Body of pancreas (tissue), 4 donors: ENCODE measurements at regions not wholly inside any gene's neighbourhood (a gene's known extent, or its start where the extent isn't known, plus 50 kb on each side); places are given as distances from the start of the nearest gene placed in this dataset.

Experiments
- ATAC-seq: fragments of 150-250 bp; one replicate; pipeline ENCODE4 v1.9.1; 2016
- DNase-seq, 4 donors: peaks; one replicate each; pipeline ENCODE4 v3.0.0-alpha.2; 2019
- H3K27ac ChIP-seq, 4 donors: fragments of 200-600 bp; sonication (generic); 1 replicate in 3 of 4; 2 replicates in 1 of 4; pipeline versions ENCODE4 v1.5.1 to v1.6.1; 2016 to 2019; ENCODE audit warnings: mild to moderate bottlenecking in 1 of 4, mixed read lengths in 1 of 4, moderate library complexity in 1 of 4
- H3K27me3 ChIP-seq, 2 donors: fragments of 200-600 bp; sonication (generic); one replicate each; pipeline ENCODE4 v1.6.0; 2016; ENCODE audit warnings: mild to moderate bottlenecking in 1 of 2
- H3K36me3 ChIP-seq, 2 donors: fragments of 200-600 bp; sonication (generic); replicated peaks in 1 of 2; 2 replicates each; pipeline ENCODE4 v1.5.1; 2016; ENCODE audit warnings: low read depth in 2 of 2; ENCODE audit not compliant: insufficient read depth in 1 of 2
- H3K4me1 ChIP-seq: fragments of 200-600 bp; sonication (generic); one replicate; pipeline ENCODE4 v1.6.0; 2016
- H3K4me3 ChIP-seq, 2 donors: fragments of 200-600 bp; sonication (generic); 1 replicate in 1 of 2; 2 replicates in 1 of 2; pipeline ENCODE4 v1.5.1; 2016 to 2019
- H3K9me3 ChIP-seq, 3 donors: fragments of 200-600 bp; sonication (generic); 1 replicate in 2 of 3; 2 replicates in 1 of 3; pipeline ENCODE4 v1.5.1; 2016
- POLR2A ChIP-seq, 3 donors: fragments of 450-650 bp; IDR thresholded peaks; one replicate each; pipeline ENCODE4 v1.6.1; 2016; ENCODE audit warnings: antibody characterized with exemption in 3 of 3, mild to moderate bottlenecking in 2 of 3
- WGBS, 2 donors: methylation state at CpG; one replicate each; pipeline ENCODE4 v1.1.5; 2017; 5-methylcytosine and 5-hydroxymethylcytosine counted together
- intact Hi-C: fragments of 100-400 bp; cut with DNase I; formaldehyde crosslinking; loops from one replicate; pipeline ENCODE4 v1.15.1; 2023
- TF ChIP-seq, protein P1 (sequence below), 7 experiments: fragments of 450-650 bp in 4 of 7; fragments of 200-600 bp in 3 of 7; sonication (generic) in 3 of 7; IDR thresholded peaks; one replicate each; pipeline ENCODE4 v1.5.1; 2016 to 2019; ENCODE audit warnings: antibody characterized with exemption in 7 of 7

DNA sequence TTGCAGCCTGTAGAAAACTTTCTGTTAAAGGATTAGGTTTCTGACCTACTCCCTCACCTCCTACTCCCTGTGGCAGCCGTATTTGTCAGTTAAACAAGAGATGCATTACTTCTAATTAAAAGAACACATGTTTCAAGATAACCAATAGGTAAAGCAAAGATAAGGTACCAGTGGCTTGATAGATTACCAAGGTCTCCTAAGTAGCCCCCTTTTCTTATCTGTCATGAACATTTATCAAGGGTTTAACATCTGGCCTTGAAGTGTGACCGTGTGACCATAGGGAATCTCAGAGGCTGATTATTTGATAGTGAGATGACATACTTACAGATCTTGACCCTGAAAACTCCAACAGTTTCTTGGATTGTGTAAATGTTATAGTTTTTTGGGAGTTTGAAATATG is 764.0 kb upstream of the EDIL3 start:
- H3K4me1 ChIP-seq, result no peaks in the 10 kb centered on the region
- DNase-seq (no peak), ATAC-seq (no peak)
- H3K4me3 ChIP-seq, result no peak overlapping the region
- TF ChIP-seq POLR2A (IDR thresholded peaks at IDR 0.05), result no peak
- 34 to 43% methylated on average over 2 of the region's 2 CpGs for WGBS, 2 donors
- no peaks in the 10 kb centered on the region for H3K9me3 ChIP-seq
- no peak overlapping the region for H3K27ac ChIP-seq
- H3K27me3 ChIP-seq, result no peaks in the 10 kb centered on the region
- H3K36me3 ChIP-seq, result no peaks in the 10 kb centered on the region
- intact Hi-C loops, result no loop called here

- Histone ChIP-seq H3K36me3 (no peaks in the 10 kb centered on the region), H3K27me3 (no peaks in the 10 kb centered on the region), H3K4me3 (no peak overlapping the region), H3K9me3 (no peaks in the 10 kb centered on the region), H3K4me1 (peaks cover 4% of the 10 kb centered on the region), H3K27ac (no peak overlapping the region)
- DNase-seq, result no peak
- no peak for ATAC-seq
- WGBS, 2 donors, result 14 to 35% methylated on average over 6 of the region's 6 CpGs
- intact Hi-C loops, result no loop called here
- TF ChIP-seq POLR2A (IDR thresholded peaks at IDR 0.05), result no peak
Observed at GRCh38 chr5:85159395-85159794, 774.7 kb upstream of the EDIL3 start.

DNA sequence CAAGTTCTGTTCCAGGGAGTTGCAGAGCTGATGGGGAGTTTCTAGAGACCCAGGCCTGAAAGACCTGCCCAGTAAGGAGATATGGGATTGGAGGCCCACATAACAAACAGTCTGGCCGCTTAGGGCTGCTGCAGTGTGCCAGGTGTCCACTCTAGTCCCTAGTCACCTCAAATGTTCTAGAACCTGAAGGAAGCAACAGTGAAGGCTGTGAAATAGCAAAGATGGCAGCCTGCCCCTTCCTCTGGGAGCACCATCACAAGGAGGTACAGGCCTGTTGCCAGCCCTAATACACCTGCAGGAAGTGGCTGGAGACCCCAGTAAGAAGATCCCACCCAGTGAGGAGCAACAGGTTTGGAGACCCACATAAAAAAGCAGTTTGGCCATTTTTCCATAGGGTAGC is 783.8 kb upstream of the EDIL3 start:
- H3K36me3 ChIP-seq, result no peaks in the 10 kb centered on the region
- H3K4me3 ChIP-seq, result no peak overlapping the region
- DNase-seq, result no peak
- 71% methylated on average over 1 of the region's 1 CpG for WGBS, 2 donors
- intact Hi-C loops, result no loop called here
- no peaks in the 10 kb centered on the region for H3K4me1 ChIP-seq
- no peak for ATAC-seq
- no peak for TF ChIP-seq POLR2A (IDR thresholded peaks at IDR 0.05)
- TF ChIP-seq, protein P1, sequence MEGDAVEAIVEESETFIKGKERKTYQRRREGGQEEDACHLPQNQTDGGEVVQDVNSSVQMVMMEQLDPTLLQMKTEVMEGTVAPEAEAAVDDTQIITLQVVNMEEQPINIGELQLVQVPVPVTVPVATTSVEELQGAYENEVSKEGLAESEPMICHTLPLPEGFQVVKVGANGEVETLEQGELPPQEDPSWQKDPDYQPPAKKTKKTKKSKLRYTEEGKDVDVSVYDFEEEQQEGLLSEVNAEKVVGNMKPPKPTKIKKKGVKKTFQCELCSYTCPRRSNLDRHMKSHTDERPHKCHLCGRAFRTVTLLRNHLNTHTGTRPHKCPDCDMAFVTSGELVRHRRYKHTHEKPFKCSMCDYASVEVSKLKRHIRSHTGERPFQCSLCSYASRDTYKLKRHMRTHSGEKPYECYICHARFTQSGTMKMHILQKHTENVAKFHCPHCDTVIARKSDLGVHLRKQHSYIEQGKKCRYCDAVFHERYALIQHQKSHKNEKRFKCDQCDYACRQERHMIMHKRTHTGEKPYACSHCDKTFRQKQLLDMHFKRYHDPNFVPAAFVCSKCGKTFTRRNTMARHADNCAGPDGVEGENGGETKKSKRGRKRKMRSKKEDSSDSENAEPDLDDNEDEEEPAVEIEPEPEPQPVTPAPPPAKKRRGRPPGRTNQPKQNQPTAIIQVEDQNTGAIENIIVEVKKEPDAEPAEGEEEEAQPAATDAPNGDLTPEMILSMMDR (IDR thresholded peaks at IDR 0.05), result no peak
- no peaks in the 10 kb centered on the region for H3K27me3 ChIP-seq
- no peaks in the 10 kb centered on the region for H3K9me3 ChIP-seq
- no peak overlapping the region for H3K27ac ChIP-seq

- TF ChIP-seq, protein P1 (IDR thresholded peaks at IDR 0.05), result no peak
- TF ChIP-seq POLR2A (IDR thresholded peaks at IDR 0.05), result no peak
- H3K27ac ChIP-seq, result no peak overlapping the region
- WGBS, 2 donors, result 60 to 66% methylated on average over 4 of the region's 4 CpGs
- ATAC-seq, result no peak
- H3K4me3 ChIP-seq, result no peak overlapping the region
- H3K9me3 ChIP-seq, result no peaks in the 10 kb centered on the region
- intact Hi-C loops, result no loop called here
- H3K36me3 ChIP-seq, result no peaks in the 10 kb centered on the region
- H3K27me3 ChIP-seq, result no peaks in the 10 kb centered on the region
- DNase-seq, result no peak
- no peaks in the 10 kb centered on the region for H3K4me1 ChIP-seq
Observed at GRCh38 chr5:85170183-85170582, 785.5 kb upstream of the EDIL3 start.

- Histone ChIP-seq H3K27me3 (no peaks in the 10 kb centered on the region), H3K4me3 (no peak overlapping the region), H3K4me1 (no peaks in the 10 kb centered on the region), H3K27ac (no peak overlapping the region), H3K36me3 (no peaks in the 10 kb centered on the region), H3K9me3 (no peaks in the 10 kb centered on the region)
- ATAC-seq (no peak), DNase-seq (no peak)
- TF ChIP-seq, protein P1 (IDR thresholded peaks at IDR 0.05), result no peak
- no peak for TF ChIP-seq POLR2A (IDR thresholded peaks at IDR 0.05)
- intact Hi-C loops, result no loop called here
Observed at GRCh38 chr5:85173469-85173868, 788.8 kb upstream of the EDIL3 start.

- DNase-seq (no peak), ATAC-seq (no peak)
- no peaks in the 10 kb centered on the region for H3K9me3 ChIP-seq
- no peaks in the 10 kb centered on the region for H3K4me1 ChIP-seq
- intact Hi-C loops, result no loop called here
- H3K4me3 ChIP-seq, result no peak overlapping the region
- TF ChIP-seq, protein P1 (IDR thresholded peaks at IDR 0.05), result no peak
- no peak for TF ChIP-seq POLR2A (IDR thresholded peaks at IDR 0.05)
- H3K27me3 ChIP-seq, result no peaks in the 10 kb centered on the region
- no peaks in the 10 kb centered on the region for H3K36me3 ChIP-seq
- WGBS, 2 donors, result 80 to 92% methylated on average over 8 to 12 of the region's 12 CpGs
- H3K27ac ChIP-seq, result no peak overlapping the region
Observed at GRCh38 chr5:85182344-85182743, 797.7 kb upstream of the EDIL3 start.
